H1 (cell line): ENCODE measurements at regions not wholly inside any gene's neighbourhood (a gene's known extent, or its start where the extent isn't known, plus 50 kb on each side); places are given as distances from the start of the nearest gene placed in this dataset.

Experiments
- CTCF ChIA-PET: fragments of 300-600 bp; sonication (Branson Sonifier 250); formaldehyde crosslinking; loops from one replicate; lab custom pipeline; 2021; ENCODE audit not compliant: partially characterized antibody; lab: Charles Lee
- POLR2A ChIA-PET: fragments of 300-600 bp; sonication (Branson Sonifier 250); formaldehyde crosslinking; loops from one replicate; lab custom pipeline; 2021; ENCODE audit warnings: inconsistent platforms; ENCODE audit not compliant: partially characterized antibody; lab: Charles Lee
- DNase-seq, 2 experiments: peaks; one replicate each; pipeline versions ENCODE4 v3.0.0 to v3.0.0-alpha.2; 2010 to 2022; ENCODE audit warnings: low spot score in 2 of 2, low read depth in 1 of 2, mixed read lengths in 1 of 2
- FAIRE-seq: peaks from 2 replicates; lab custom pipeline; 2011; peaks lifted over from hg19 to GRCh38; lab: Jason Lieb, UNC
- H2AFZ ChIP-seq: 2 replicates; pipeline ENCODE4 v1.8.1; 2012; ENCODE audit warnings: low read length, inconsistent platforms
- H2AK5ac ChIP-seq: 2 replicates; pipeline ENCODE4 v1.6.1; 2013; ENCODE audit warnings: low read depth, low read length
- H2BK120ac ChIP-seq: replicated peaks from 2 replicates; pipeline ENCODE3; 2013; ENCODE audit warnings: low read depth, low read length, inconsistent platforms
- H2BK12ac ChIP-seq: 2 replicates; pipeline ENCODE4 v1.6.1; 2013; ENCODE audit warnings: low read depth, low read length
- H2BK15ac ChIP-seq: 2 replicates; pipeline ENCODE4 v1.6.1; 2013; ENCODE audit warnings: low read length
- H2BK20ac ChIP-seq: 2 replicates; pipeline ENCODE4 v1.6.1; 2013; ENCODE audit warnings: low read length
- H2BK5ac ChIP-seq: 2 replicates; pipeline ENCODE4 v1.6.1; 2013; ENCODE audit warnings: low read depth, low read length
- H3K14ac ChIP-seq: 2 replicates; pipeline ENCODE4 v1.6.1; 2013; ENCODE audit warnings: inconsistent platforms; ENCODE audit not compliant: insufficient read length
- H3K18ac ChIP-seq: 2 replicates; pipeline ENCODE4 v1.6.1; 2013; ENCODE audit warnings: low read length; ENCODE audit errors: extremely low read depth
- H3K23ac ChIP-seq: 2 replicates; pipeline ENCODE4 v1.6.1; 2013; ENCODE audit warnings: inconsistent platforms; ENCODE audit not compliant: insufficient read length
- H3K23me2 ChIP-seq: 2 replicates; pipeline ENCODE4 v1.6.1; 2013; ENCODE audit warnings: low read depth, low read length
- H3K27ac ChIP-seq: 2 replicates; pipeline ENCODE4 v1.6.1; 2011; ENCODE audit warnings: low read depth, low read length, inconsistent platforms
- H3K27me3 ChIP-seq, 4 experiments: replicated peaks in 1 of 4; 1 replicate in 1 of 4; 2 replicates in 3 of 4; pipeline versions ENCODE4 v1.6.1 to v1.8.1; 2011 to 2013; ENCODE audit warnings: low read length in 3 of 4, mild to moderate bottlenecking in 3 of 4, inconsistent platforms in 2 of 4, mixed read lengths in 2 of 4, moderate library complexity in 1 of 4; ENCODE audit not compliant: control insufficient read depth in 3 of 4, insufficient read depth in 3 of 4; ENCODE audit errors: extremely low read depth in 1 of 4
- H3K36me3 ChIP-seq, 4 experiments: 2 replicates each; pipeline versions ENCODE4 v1.6.1 to v1.8.1; 2011 to 2013; ENCODE audit warnings: mild to moderate bottlenecking in 4 of 4, low read length in 3 of 4, moderate library complexity in 2 of 4, control low read depth in 1 of 4, inconsistent platforms in 1 of 4; ENCODE audit not compliant: insufficient read depth in 4 of 4, control insufficient read depth in 2 of 4
- H3K4ac ChIP-seq: replicated peaks from 2 replicates; pipeline ENCODE3; 2013; ENCODE audit warnings: low read length, low read depth, mixed read lengths, inconsistent platforms; ENCODE audit not compliant: insufficient read length
- H3K4me1 ChIP-seq, 4 experiments: replicated peaks in 1 of 4; 1 replicate in 1 of 4; 2 replicates in 3 of 4; pipeline versions ENCODE4 v1.6.1 to v1.8.1; 2011 to 2013; ENCODE audit warnings: low read length in 3 of 4, inconsistent platforms in 2 of 4, mixed read lengths in 1 of 4; ENCODE audit not compliant: insufficient read depth in 4 of 4, control insufficient read depth in 3 of 4
- H3K4me2 ChIP-seq, 2 experiments: 2 replicates each; pipeline versions ENCODE4 v1.6.1 to v1.8.1; 2011 to 2013; ENCODE audit warnings: low read depth in 2 of 2, low read length in 2 of 2, control low read depth in 1 of 2, inconsistent platforms in 1 of 2, mild to moderate bottlenecking in 1 of 2; ENCODE audit not compliant: insufficient read depth in 1 of 2
- H3K4me3 ChIP-seq, 4 experiments: fragments of 200-600, 300-600 bp in 1 of 4; sonication (generic), shearing (Covaris generic), sonication (Bioruptor Twin) in 1 of 4; 2 replicates each; pipeline versions ENCODE4 v1.5.1 to v1.8.1; 2011 to 2016; ENCODE audit warnings: low read length in 4 of 4, low read depth in 3 of 4, control low read depth in 2 of 4, inconsistent platforms in 2 of 4, mild to moderate bottlenecking in 2 of 4, mixed read lengths in 1 of 4, moderate library complexity in 1 of 4; ENCODE audit not compliant: insufficient read depth in 2 of 4; ENCODE audit errors: extremely low read depth in 1 of 4
- H3K56ac ChIP-seq: replicated peaks from 2 replicates; pipeline ENCODE3; 2013; ENCODE audit warnings: low read depth, mild to moderate bottlenecking, mixed read lengths, low read length, inconsistent platforms; ENCODE audit not compliant: insufficient read length
- H3K79me1 ChIP-seq: 2 replicates; pipeline ENCODE4 v1.6.1; 2013; ENCODE audit warnings: low read depth, low read length, control low read depth
- H3K79me2 ChIP-seq, 2 experiments: 2 replicates each; pipeline versions ENCODE4 v1.6.1 to v1.8.1; 2012 to 2013; ENCODE audit warnings: low read length in 2 of 2, mild to moderate bottlenecking in 2 of 2, inconsistent platforms in 1 of 2; ENCODE audit not compliant: insufficient read depth in 2 of 2, control insufficient read depth in 1 of 2
- H3K9ac ChIP-seq, 4 experiments: replicated peaks in 1 of 4; 1 replicate in 1 of 4; 2 replicates in 3 of 4; pipeline versions ENCODE4 v1.6.1 to v1.8.1; 2011 to 2013; ENCODE audit warnings: low read depth in 3 of 4, low read length in 3 of 4, control low read depth in 2 of 4, mild to moderate bottlenecking in 2 of 4, moderate library complexity in 2 of 4, inconsistent platforms in 1 of 4; ENCODE audit errors: extremely low read depth in 1 of 4
- H3K9me3 ChIP-seq, 2 experiments: 2 replicates each; pipeline versions ENCODE4 v1.6.1 to v1.8.1; 2012 to 2013; ENCODE audit warnings: mild to moderate bottlenecking in 2 of 2, moderate library complexity in 2 of 2, control low read depth in 1 of 2, inconsistent platforms in 1 of 2, low read depth in 1 of 2, low read length in 1 of 2, mixed read lengths in 1 of 2; ENCODE audit not compliant: insufficient read depth in 2 of 2
- H4K20me1 ChIP-seq, 2 experiments: replicated peaks in 1 of 2; 2 replicates each; pipeline versions ENCODE3 to v1.8.1; 2011 to 2013; ENCODE audit warnings: inconsistent platforms in 2 of 2, low read length in 2 of 2, mild to moderate bottlenecking in 1 of 2; ENCODE audit not compliant: insufficient read depth in 2 of 2, control insufficient read depth in 1 of 2
- H4K5ac ChIP-seq: 2 replicates; pipeline ENCODE4 v1.6.1; 2013; ENCODE audit warnings: low read length, low read depth, mixed read lengths, inconsistent platforms; ENCODE audit not compliant: insufficient read length
- H4K8ac ChIP-seq: 2 replicates; pipeline ENCODE4 v1.8.0; 2013; ENCODE audit warnings: mild to moderate bottlenecking, moderate library complexity, low read length, inconsistent platforms; ENCODE audit not compliant: insufficient read depth; ENCODE audit errors: extremely low read depth
- H4K91ac ChIP-seq: replicated peaks from 2 replicates; pipeline ENCODE3; 2013; ENCODE audit warnings: low read length, mixed read lengths, inconsistent platforms; ENCODE audit not compliant: insufficient read length
- CHD1 ChIP-seq: IDR thresholded peaks from 2 replicates; pipeline ENCODE4 v1.6.1; 2012; ENCODE audit warnings: low read depth, low read length, improper control_type of control experiment
- POU5F1 ChIP-seq: IDR thresholded peaks from 2 replicates; pipeline ENCODE4 v1.6.1; 2011; ENCODE audit warnings: low read depth, mild to moderate bottlenecking, low read length, moderate library complexity
- SP1 ChIP-seq: IDR thresholded peaks from 2 replicates; pipeline ENCODE4 v1.6.1; 2011; ENCODE audit warnings: low read depth, low read length
- WGBS, 2 experiments: shearing (Covaris generic) in 1 of 2; methylation state at CpG; one replicate each; pipeline versions ENCODE4 v1.1.6 to v1.1.7; 2013 to 2015; ENCODE audit warnings: low lambda C conversion rate in 2 of 2, mixed read lengths in 2 of 2, inconsistent platforms in 1 of 2, low coverage in 1 of 2, missing lambda C conversion rate in 1 of 2; ENCODE audit not compliant: insufficient replicate concordance in 2 of 2, insufficient coverage in 1 of 2, insufficient read length in 1 of 2; ENCODE audit errors: extremely low coverage in 1 of 2, missing lambda C conversion rate in 1 of 2; 5-methylcytosine and 5-hydroxymethylcytosine counted together

GRCh38 chr14:25239170-25239569 lies 189.2 kb upstream of the STXBP6 start:
- no peak overlapping the region for H3K27ac ChIP-seq
- no peak overlapping the region for H3K18ac ChIP-seq
- no peak overlapping the region for H3K9ac ChIP-seq
- 84% methylated on average over 1 of the region's 1 CpG; no CpG with 5 or more reads in 1 of the 2 experiments for WGBS, 2 experiments
- H3K4ac ChIP-seq, result no peak overlapping the region
- no peaks in the 10 kb centered on the region for H4K20me1 ChIP-seq
- H4K8ac ChIP-seq, result no peak overlapping the region
- no peak overlapping the region for H2BK20ac ChIP-seq
- no peaks in the 10 kb centered on the region; a peak in 1 of 8 replicates for H3K36me3 ChIP-seq
- DNase-seq (no peak), FAIRE-seq (no peak)
- TF ChIP-seq CHD1 (no peak), SP1 (no peak), POU5F1 (no peak)
- H3K79me1 ChIP-seq, result no peaks in the 10 kb centered on the region
- H3K4me1 ChIP-seq, result peaks cover 0 to 3% (median 0%) of the 10 kb centered on the region in 4 experiments; a peak in 1 of 7 replicates
- H3K4me3 ChIP-seq, result no peak overlapping the region
- no peaks in the 10 kb centered on the region for H3K79me2 ChIP-seq
- no peak overlapping the region for H2AFZ ChIP-seq
- H2BK12ac ChIP-seq, result no peak overlapping the region
- H2BK5ac ChIP-seq, result no peak overlapping the region
- H3K14ac ChIP-seq, result no peak overlapping the region
- H3K56ac ChIP-seq, result no peak overlapping the region
- no peak overlapping the region for H4K91ac ChIP-seq
- POLR2A ChIA-PET, result no interaction called here
- H3K23me2 ChIP-seq, result no peaks in the 10 kb centered on the region
- CTCF ChIA-PET, result interaction anchor here (1.7 kb wide), 1 partner anchor 104 kb away, joined by 5 read pairs; no protein-coding TSS in a partner anchor
- no peaks in the 10 kb centered on the region for H3K9me3 ChIP-seq
- no peak overlapping the region for H2BK15ac ChIP-seq
- no peak overlapping the region for H2AK5ac ChIP-seq
- H3K27me3 ChIP-seq, result no peaks in the 10 kb centered on the region; a peak in 2 of 7 replicates
- no peak overlapping the region for H2BK120ac ChIP-seq
- no peak overlapping the region for H3K4me2 ChIP-seq
- H3K23ac ChIP-seq, result no peak overlapping the region
- H4K5ac ChIP-seq, result no peak overlapping the region
